ENCODE measurements at regions not wholly inside any gene's neighbourhood (a gene's known extent, or its start where the extent isn't known, plus 50 kb on each side); places are given as distances from the start of the nearest gene placed in this dataset.

DNA sequence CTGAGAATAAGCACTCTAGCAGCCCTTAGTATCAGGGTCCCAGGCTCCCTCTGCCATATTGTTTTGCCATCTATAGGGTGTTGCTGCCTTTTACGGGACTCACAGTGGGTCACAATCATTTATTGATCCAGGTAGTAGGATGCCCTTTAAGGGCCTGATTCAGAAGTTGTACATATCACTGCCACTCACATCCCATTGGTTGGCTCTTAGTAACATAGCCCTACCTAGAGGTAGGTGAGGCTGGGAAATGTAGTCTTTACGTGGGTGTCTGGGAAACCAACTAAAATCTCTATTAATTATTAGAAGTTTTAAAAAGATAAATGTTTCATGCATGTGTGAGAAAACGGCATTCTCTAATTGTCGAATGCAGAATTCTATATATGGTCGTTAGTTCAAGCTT, 78.8 kb upstream of the ATP5PO start:
- dilution Hi-C loops (cut with MboI; ENCODE audit: extremely low pct_ligation_motif_present, low sequenced_read_pairs), result no loop called here
- H3K27me3 ChIP-seq (ENCODE audit: control insufficient read depth in 2 of 2, insufficient read depth in 2 of 2, low read length in 2 of 2), result peaks cover 2 to 7% of the 10 kb centered on the region in 2 experiments
- H3K4me1 ChIP-seq (ENCODE audit: control insufficient read depth, extremely low read depth, insufficient read depth, low read length), result peaks cover 4% of the 10 kb centered on the region
- H3K9me3 ChIP-seq (replicated peaks; ENCODE audit: control insufficient read depth, insufficient read depth, low read length), result no peaks in the 10 kb centered on the region
- DNase-seq (ENCODE audit: low read depth, low spot score), result no peak
- no peak overlapping the region for H3K4me2 ChIP-seq (ENCODE audit: insufficient read depth, low read length)
- H3K4me3 ChIP-seq (replicated peaks in 1 of 3; ENCODE audit: insufficient read depth in 1 of 3, low read depth in 1 of 3, low read length in 3 of 3), result no peak overlapping the region
- no peaks in the 10 kb centered on the region for H3K9me1 ChIP-seq (replicated peaks; ENCODE audit: control insufficient read depth, extremely low read depth, insufficient read depth, low read length)
- no peaks in the 10 kb centered on the region for H4K20me1 ChIP-seq (replicated peaks; ENCODE audit: control insufficient read depth, extremely low read depth, insufficient read depth, low read length)
- no peaks in the 10 kb centered on the region for H3K36me3 ChIP-seq (ENCODE audit: control insufficient read depth in 2 of 2, extremely low read depth in 1 of 2, insufficient read depth in 2 of 2, low read length in 2 of 2)
- H3K79me2 ChIP-seq (ENCODE audit: control insufficient read depth, insufficient read depth, low read length), result no peaks in the 10 kb centered on the region
- intact Hi-C loops (cut with micrococcal nuclease), result no loop called here
- BruUV-seq (replicated peaks), result no TSS peak
- POLR2A ChIA-PET, result no interaction called here
- FAIRE-seq, result no peak
- no peak overlapping the region for H3K9ac ChIP-seq (replicated peaks; ENCODE audit: extremely low read depth, insufficient read depth, low read length)
- no peak overlapping the region for H2AFZ ChIP-seq (ENCODE audit: low read depth, low read length)
- no peak overlapping the region for H3K27ac ChIP-seq (ENCODE audit: insufficient read depth, low read depth, low read length)
- CTCF ChIA-PET, result interaction anchor here (1.3 kb wide), 1 partner anchor 353 kb away, joined by 3 read pairs; no protein-coding TSS in a partner anchor
- TF ChIP-seq, protein P1, sequence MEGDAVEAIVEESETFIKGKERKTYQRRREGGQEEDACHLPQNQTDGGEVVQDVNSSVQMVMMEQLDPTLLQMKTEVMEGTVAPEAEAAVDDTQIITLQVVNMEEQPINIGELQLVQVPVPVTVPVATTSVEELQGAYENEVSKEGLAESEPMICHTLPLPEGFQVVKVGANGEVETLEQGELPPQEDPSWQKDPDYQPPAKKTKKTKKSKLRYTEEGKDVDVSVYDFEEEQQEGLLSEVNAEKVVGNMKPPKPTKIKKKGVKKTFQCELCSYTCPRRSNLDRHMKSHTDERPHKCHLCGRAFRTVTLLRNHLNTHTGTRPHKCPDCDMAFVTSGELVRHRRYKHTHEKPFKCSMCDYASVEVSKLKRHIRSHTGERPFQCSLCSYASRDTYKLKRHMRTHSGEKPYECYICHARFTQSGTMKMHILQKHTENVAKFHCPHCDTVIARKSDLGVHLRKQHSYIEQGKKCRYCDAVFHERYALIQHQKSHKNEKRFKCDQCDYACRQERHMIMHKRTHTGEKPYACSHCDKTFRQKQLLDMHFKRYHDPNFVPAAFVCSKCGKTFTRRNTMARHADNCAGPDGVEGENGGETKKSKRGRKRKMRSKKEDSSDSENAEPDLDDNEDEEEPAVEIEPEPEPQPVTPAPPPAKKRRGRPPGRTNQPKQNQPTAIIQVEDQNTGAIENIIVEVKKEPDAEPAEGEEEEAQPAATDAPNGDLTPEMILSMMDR (IDR thresholded peaks at IDR 0.05; ENCODE audit: extremely low read depth in 1 of 2, insufficient read depth in 1 of 2, low read depth in 1 of 2, low read length in 2 of 2), result no peak
- no peak for TF ChIP-seq EZH2 (IDR thresholded peaks at IDR 0.05; ENCODE audit: borderline replicate concordance, low read depth, low read length, severe bottlenecking)
- TF ChIP-seq MYC (IDR thresholded peaks at IDR 0.05; ENCODE audit: low read depth, low read length), result no peak
- no peak for TF ChIP-seq FOS (IDR thresholded peaks at IDR 0.05; ENCODE audit: borderline replicate concordance, insufficient read depth, low read length)
- no peak for TF ChIP-seq POLR2AphosphoS5 (IDR thresholded peaks at IDR 0.05; ENCODE audit: insufficient read depth, low read depth, low read length)
- no peak for TF ChIP-seq GATA2 (IDR thresholded peaks at IDR 0.05; ENCODE audit: insufficient read depth, insufficient read length, low read depth, low read length)
